Mesendoderm (in vitro differentiated cells): ENCODE measurements at regions not wholly inside any gene's neighbourhood (a gene's known extent, or its start where the extent isn't known, plus 50 kb on each side); places are given as distances from the start of the nearest gene placed in this dataset.

ENCODE experiments used
- DNase-seq: peaks from one replicate; pipeline ENCODE4 v3.0.0; 2013
- H2AK5ac ChIP-seq: 2 replicates; pipeline ENCODE4 v1.6.1; 2013; ENCODE audit warnings: low read length, inconsistent platforms
- H2BK120ac ChIP-seq: 2 replicates; pipeline ENCODE4 v1.6.1; 2013; ENCODE audit warnings: low read depth, mild to moderate bottlenecking, low read length, moderate library complexity, mixed read lengths
- H2BK15ac ChIP-seq: replicated peaks from 2 replicates; pipeline ENCODE4 v1.6.1; 2013; ENCODE audit warnings: low read depth, mild to moderate bottlenecking, moderate library complexity
- H2BK5ac ChIP-seq: 2 replicates; pipeline ENCODE4 v1.6.1; 2013; ENCODE audit warnings: low read length, inconsistent platforms
- H3K18ac ChIP-seq: 2 replicates; pipeline ENCODE4 v1.6.1; 2013; ENCODE audit warnings: mild to moderate bottlenecking, low read length, mixed read lengths
- H3K23ac ChIP-seq: one replicate; pipeline ENCODE4 v1.6.1; 2013; ENCODE audit warnings: low read length
- H3K27ac ChIP-seq: 2 replicates; pipeline ENCODE4 v1.5.1; 2013; ENCODE audit warnings: low read depth, mild to moderate bottlenecking, inconsistent platforms, low read length, moderate library complexity
- H3K27me3 ChIP-seq: 2 replicates; pipeline ENCODE4 v1.6.1; 2013; ENCODE audit warnings: low read length, control low read depth, mild to moderate bottlenecking, inconsistent platforms; ENCODE audit not compliant: insufficient read depth, poor library complexity
- H3K36me3 ChIP-seq: 2 replicates; pipeline ENCODE4 v1.6.1; 2013; ENCODE audit warnings: low read length, inconsistent platforms; ENCODE audit not compliant: control insufficient read depth, insufficient read depth
- H3K4ac ChIP-seq: one replicate; pipeline ENCODE4 v1.6.1; 2013; ENCODE audit warnings: low read depth, mild to moderate bottlenecking, low read length, moderate library complexity
- H3K4me1 ChIP-seq: 2 replicates; pipeline ENCODE4 v1.6.1; 2013; ENCODE audit warnings: low read depth, low read length, inconsistent platforms; ENCODE audit not compliant: control insufficient read depth
- H3K4me2 ChIP-seq: 2 replicates; pipeline ENCODE4 v1.6.1; 2013; ENCODE audit warnings: low read length
- H3K4me3 ChIP-seq: 2 replicates; pipeline ENCODE4 v1.5.1; 2013; ENCODE audit warnings: mild to moderate bottlenecking, low read length
- H3K56ac ChIP-seq: one replicate; pipeline ENCODE4 v1.6.1; 2013; ENCODE audit warnings: low read length
- H3K79me1 ChIP-seq: 2 replicates; pipeline ENCODE4 v1.6.1; 2013; ENCODE audit warnings: low read length, inconsistent platforms
- H3K79me2 ChIP-seq: 2 replicates; pipeline ENCODE4 v1.6.1; 2013; ENCODE audit warnings: mild to moderate bottlenecking, low read length; ENCODE audit not compliant: control insufficient read depth, insufficient read depth
- H3K9ac ChIP-seq: 2 replicates; pipeline ENCODE4 v1.6.1; 2013; ENCODE audit warnings: low read length, inconsistent platforms
- H4K5ac ChIP-seq: one replicate; pipeline ENCODE4 v1.6.1; 2013; ENCODE audit warnings: low read length
- H4K8ac ChIP-seq: one replicate; pipeline ENCODE4 v1.6.1; 2013; ENCODE audit warnings: low read depth, mild to moderate bottlenecking, control low read depth, low read length, moderate library complexity
- WGBS: extraction: QIAGEN DNeasy Blood & Tissue Kit; methylation state at CpG from one replicate; pipeline ENCODE4 v1.1.7; 2013; ENCODE audit warnings: low lambda C conversion rate, missing lambda C conversion rate; ENCODE audit not compliant: insufficient coverage; ENCODE audit errors: extremely low coverage; 5-methylcytosine and 5-hydroxymethylcytosine counted together

DNA sequence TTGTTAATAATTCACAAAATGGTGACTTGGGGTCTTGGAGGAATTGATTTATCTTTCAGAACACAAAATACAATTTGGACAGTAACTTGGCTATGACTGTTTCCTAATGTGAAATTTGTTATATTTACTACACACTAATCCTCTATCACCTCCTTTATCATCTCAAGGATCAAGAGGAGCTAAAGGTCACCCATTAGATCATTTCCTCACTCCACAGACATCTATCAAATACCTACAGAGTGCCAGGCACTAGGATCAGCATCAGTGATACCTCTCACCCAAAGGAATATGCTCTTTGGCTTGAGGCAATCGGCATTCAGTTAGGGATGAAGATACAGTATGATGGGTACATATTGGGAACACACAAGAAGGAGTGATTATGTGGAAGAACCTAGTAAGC lies 132.1 kb downstream of the INHBA start:
- H3K56ac ChIP-seq, result no peak overlapping the region
- no peak overlapping the region for H3K23ac ChIP-seq
- DNase-seq, result no peak
- no peak overlapping the region for H2BK5ac ChIP-seq
- H2BK120ac ChIP-seq, result no peak overlapping the region
- no peak overlapping the region for H4K5ac ChIP-seq
- H3K4me2 ChIP-seq, result no peak overlapping the region
- no peaks in the 10 kb centered on the region for H3K27me3 ChIP-seq
- no peaks in the 10 kb centered on the region for H3K36me3 ChIP-seq
- no peak overlapping the region for H3K27ac ChIP-seq
- H3K18ac ChIP-seq, result no peak overlapping the region
- H3K4me1 ChIP-seq, result no peaks in the 10 kb centered on the region
- no peak overlapping the region for H2BK15ac ChIP-seq
- no peak overlapping the region for H3K4ac ChIP-seq
- H4K8ac ChIP-seq, result no peak overlapping the region
- H3K9ac ChIP-seq, result no peak overlapping the region
- no peak overlapping the region for H3K4me3 ChIP-seq
- no peaks in the 10 kb centered on the region for H3K79me2 ChIP-seq
- H3K79me1 ChIP-seq, result no peaks in the 10 kb centered on the region
- no peak overlapping the region for H2AK5ac ChIP-seq
- no CpG with 5 or more reads among the region's 1 CpG for WGBS

DNA sequence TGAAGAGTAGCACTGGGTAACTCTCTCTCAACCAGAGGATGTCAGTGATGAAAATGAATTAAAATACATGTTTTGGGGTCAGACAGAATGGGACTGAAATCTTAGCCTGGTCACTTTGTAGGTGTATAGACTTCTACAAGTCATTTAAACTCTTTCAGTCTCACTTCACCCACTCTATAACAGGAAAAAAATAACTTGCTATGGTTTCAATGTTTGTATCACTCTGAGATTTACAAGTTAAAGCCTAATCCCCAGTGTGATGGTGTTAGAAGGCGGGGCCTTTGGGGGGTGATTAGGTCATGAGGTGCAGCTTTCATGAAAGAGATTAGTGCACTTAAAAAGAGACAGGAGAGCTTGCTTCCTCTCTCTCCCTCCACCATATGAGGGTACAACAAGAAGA lies 134.8 kb downstream of the INHBA start:
- H2AK5ac ChIP-seq, result no peak overlapping the region
- no peak overlapping the region for H3K4me2 ChIP-seq
- no peak overlapping the region for H4K8ac ChIP-seq
- no peaks in the 10 kb centered on the region for H3K27me3 ChIP-seq
- no peak overlapping the region for H2BK120ac ChIP-seq
- no peak overlapping the region for H3K56ac ChIP-seq
- H3K27ac ChIP-seq, result no peak overlapping the region
- no peaks in the 10 kb centered on the region for H3K79me1 ChIP-seq
- no peak overlapping the region for H4K5ac ChIP-seq
- WGBS, result no CpG with 5 or more reads among the region's 1 CpG
- DNase-seq, result no peak
- no peak overlapping the region for H3K4ac ChIP-seq
- no peak overlapping the region for H2BK5ac ChIP-seq
- H3K4me3 ChIP-seq, result no peak overlapping the region
- no peaks in the 10 kb centered on the region for H3K4me1 ChIP-seq
- H2BK15ac ChIP-seq, result no peak overlapping the region
- no peak overlapping the region for H3K23ac ChIP-seq
- H3K18ac ChIP-seq, result no peak overlapping the region
- H3K79me2 ChIP-seq, result no peaks in the 10 kb centered on the region
- no peaks in the 10 kb centered on the region for H3K36me3 ChIP-seq
- H3K9ac ChIP-seq, result no peak overlapping the region

DNA sequence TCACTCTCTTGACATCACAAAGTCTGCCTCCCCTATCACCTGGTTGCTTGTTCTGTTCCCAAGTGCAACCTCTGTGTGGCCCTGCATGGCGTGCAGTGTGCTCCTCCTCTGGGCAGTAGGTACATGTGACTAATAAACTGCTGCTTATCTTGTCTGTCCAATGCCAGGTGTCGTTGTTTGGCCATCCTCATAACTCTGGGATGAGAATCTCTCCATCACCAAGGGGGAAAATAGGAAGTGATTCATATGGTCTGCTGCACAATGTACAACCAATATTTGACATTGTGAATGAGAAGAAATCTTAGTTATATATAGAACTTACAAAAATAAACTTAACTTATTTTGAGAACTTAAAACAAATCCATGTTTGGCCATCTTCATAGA lies 135.2 kb downstream of the INHBA start:
- Histone ChIP-seq H3K18ac (no peak overlapping the region), H3K79me1 (no peaks in the 10 kb centered on the region), H3K4me1 (no peaks in the 10 kb centered on the region)

DNA sequence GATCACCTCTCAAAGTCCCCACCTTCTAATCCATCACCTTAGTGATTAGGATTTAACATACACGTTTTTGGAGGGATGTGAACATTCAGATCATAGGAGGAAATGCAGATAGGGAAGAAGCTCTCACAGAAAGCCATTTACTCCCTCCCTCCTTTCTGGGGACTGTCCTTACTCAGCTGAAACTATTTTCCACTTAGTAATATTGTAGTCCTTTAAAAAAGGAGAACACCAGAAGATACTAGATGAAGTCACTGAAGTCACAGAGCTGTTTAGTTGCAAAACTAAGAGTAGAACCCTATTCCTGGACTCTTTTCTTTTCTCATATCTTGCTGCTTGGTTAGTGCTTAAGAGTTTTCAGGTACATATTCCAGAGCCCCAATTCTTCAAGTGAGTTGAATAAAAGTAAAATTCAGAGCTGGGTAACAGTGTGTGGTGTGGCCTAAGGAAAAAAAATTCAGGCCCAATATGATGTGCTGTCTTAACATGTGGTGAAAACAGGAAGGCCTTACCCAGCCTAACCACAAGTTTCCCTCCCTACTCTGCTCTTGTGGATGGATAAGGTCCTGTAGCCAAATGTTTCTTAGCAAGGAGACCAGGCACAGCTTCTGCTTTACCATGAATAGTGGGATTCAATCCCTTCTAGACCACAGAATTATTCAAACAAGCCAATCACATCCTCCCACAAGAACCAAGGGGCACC lies 135.7 kb downstream of the INHBA start:
- no peak for DNase-seq
- WGBS, result no CpG with 5 or more reads among the region's 1 CpG
- H3K4me1 ChIP-seq, result no peaks in the 10 kb centered on the region

More for the DNA sequence above, 135.2 kb downstream of the INHBA start:
- WGBS, result no CpG with 5 or more reads among the region's 2 CpGs
- H2BK15ac ChIP-seq, result no peak overlapping the region
- no peak overlapping the region for H3K56ac ChIP-seq
- H3K79me2 ChIP-seq, result no peaks in the 10 kb centered on the region
- no peak overlapping the region for H3K23ac ChIP-seq
- no peak overlapping the region for H4K8ac ChIP-seq
- H2BK120ac ChIP-seq, result no peak overlapping the region
- H3K27ac ChIP-seq, result no peak overlapping the region
- no peak overlapping the region for H2AK5ac ChIP-seq
- H3K9ac ChIP-seq, result no peak overlapping the region
- no peak overlapping the region for H3K4ac ChIP-seq
- no peaks in the 10 kb centered on the region for H3K27me3 ChIP-seq
- H3K4me2 ChIP-seq, result no peak overlapping the region
- DNase-seq, result no peak
- H3K36me3 ChIP-seq, result no peaks in the 10 kb centered on the region
- no peak overlapping the region for H2BK5ac ChIP-seq
- no peak overlapping the region for H3K4me3 ChIP-seq
- no peak overlapping the region for H4K5ac ChIP-seq

DNA sequence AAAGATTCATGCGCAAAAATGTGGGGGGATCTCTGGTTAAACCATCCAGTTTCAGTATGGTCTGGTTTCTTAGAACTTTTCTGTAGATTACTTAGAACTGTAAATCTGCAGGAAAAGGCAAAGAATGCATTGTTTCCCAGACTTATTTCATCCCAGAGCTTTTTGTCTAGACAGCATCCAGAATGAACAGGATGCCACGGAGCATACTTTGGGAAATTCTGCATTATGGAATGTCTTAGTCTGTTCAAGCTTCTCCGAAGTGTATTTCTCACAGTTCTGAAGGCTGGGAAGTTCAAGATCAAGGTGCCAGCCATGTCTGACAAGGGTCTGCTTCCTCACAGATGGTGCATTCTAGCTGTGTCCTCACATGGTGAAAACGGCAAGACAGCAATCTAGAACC lies 136.3 kb downstream of the INHBA start:
- H2BK15ac ChIP-seq, result no peak overlapping the region
- DNase-seq, result no peak
- H3K4me2 ChIP-seq, result no peak overlapping the region
- no peaks in the 10 kb centered on the region for H3K79me2 ChIP-seq
- H3K27me3 ChIP-seq, result no peaks in the 10 kb centered on the region
- H4K8ac ChIP-seq, result no peak overlapping the region
- H2BK120ac ChIP-seq, result no peak overlapping the region
- no peaks in the 10 kb centered on the region for H3K79me1 ChIP-seq
- no peak overlapping the region for H3K18ac ChIP-seq
- H3K4me3 ChIP-seq, result no peak overlapping the region
- WGBS, result no CpG with 5 or more reads among the region's 4 CpGs
- no peak overlapping the region for H3K23ac ChIP-seq
- no peaks in the 10 kb centered on the region for H3K36me3 ChIP-seq
- H3K4ac ChIP-seq, result no peak overlapping the region
- no peaks in the 10 kb centered on the region for H3K4me1 ChIP-seq
- H3K27ac ChIP-seq, result no peak overlapping the region
- H3K9ac ChIP-seq, result no peak overlapping the region
- no peak overlapping the region for H4K5ac ChIP-seq
- H3K56ac ChIP-seq, result no peak overlapping the region
- no peak overlapping the region for H2AK5ac ChIP-seq
- no peak overlapping the region for H2BK5ac ChIP-seq

More for the DNA sequence above, 135.7 kb downstream of the INHBA start:
- Histone ChIP-seq H3K36me3 (no peaks in the 10 kb centered on the region), H3K56ac (no peak overlapping the region), H3K9ac (no peak overlapping the region), H3K79me1 (no peaks in the 10 kb centered on the region), H3K18ac (no peak overlapping the region), H2BK120ac (no peak overlapping the region), H3K23ac (no peak overlapping the region), H2AK5ac (no peak overlapping the region), H2BK15ac (no peak overlapping the region), H3K27ac (no peak overlapping the region), H3K4ac (no peak overlapping the region), H2BK5ac (no peak overlapping the region), H4K8ac (no peak overlapping the region), H3K79me2 (no peaks in the 10 kb centered on the region), H3K4me3 (no peak overlapping the region), H3K27me3 (no peaks in the 10 kb centered on the region), H4K5ac (no peak overlapping the region), H3K4me2 (no peak overlapping the region)

DNA sequence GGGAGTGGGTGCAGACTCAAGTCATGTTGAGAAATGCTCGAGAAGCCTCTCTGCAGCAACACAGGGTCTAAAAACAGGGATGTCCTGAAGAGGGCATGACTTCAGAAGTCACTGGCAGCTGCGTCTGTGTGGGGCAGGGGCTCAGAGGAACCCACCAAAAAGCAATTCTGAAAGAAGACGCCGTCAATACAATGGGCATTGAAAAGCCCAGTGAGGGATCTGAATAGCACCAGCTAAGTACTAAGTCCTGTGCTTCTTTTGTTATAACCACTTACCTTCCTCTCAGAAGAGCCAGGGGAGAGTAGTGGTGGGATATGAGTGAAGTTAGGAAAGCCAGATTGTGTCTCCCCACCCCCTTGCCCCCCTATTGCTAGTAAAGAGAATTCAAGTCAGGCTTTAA lies 137.2 kb downstream of the INHBA start:
- Histone ChIP-seq H3K4me3 (no peak overlapping the region), H4K5ac (no peak overlapping the region), H2BK15ac (no peak overlapping the region), H2AK5ac (no peak overlapping the region), H3K23ac (no peak overlapping the region), H3K4ac (no peak overlapping the region), H2BK5ac (no peak overlapping the region), H3K27me3 (no peaks in the 10 kb centered on the region), H3K4me2 (no peak overlapping the region), H3K18ac (no peak overlapping the region), H3K79me2 (no peaks in the 10 kb centered on the region), H3K79me1 (no peaks in the 10 kb centered on the region), H3K56ac (no peak overlapping the region), H3K36me3 (no peaks in the 10 kb centered on the region), H3K4me1 (no peaks in the 10 kb centered on the region), H3K27ac (no peak overlapping the region), H3K9ac (no peak overlapping the region), H4K8ac (no peak overlapping the region), H2BK120ac (no peak overlapping the region)
- WGBS, result no CpG with 5 or more reads among the region's 4 CpGs
- no peak for DNase-seq
